ENCODE measurements at regions not wholly inside any gene's neighbourhood (a gene's known extent, or its start where the extent isn't known, plus 50 kb on each side); places are given as distances from the start of the nearest gene placed in this dataset.
"Not testable (repeated sequence)": the region's sequence is repeated elsewhere in the genome, so short reads cannot be mapped to it uniquely, and the experiment has no call there.

DNA sequence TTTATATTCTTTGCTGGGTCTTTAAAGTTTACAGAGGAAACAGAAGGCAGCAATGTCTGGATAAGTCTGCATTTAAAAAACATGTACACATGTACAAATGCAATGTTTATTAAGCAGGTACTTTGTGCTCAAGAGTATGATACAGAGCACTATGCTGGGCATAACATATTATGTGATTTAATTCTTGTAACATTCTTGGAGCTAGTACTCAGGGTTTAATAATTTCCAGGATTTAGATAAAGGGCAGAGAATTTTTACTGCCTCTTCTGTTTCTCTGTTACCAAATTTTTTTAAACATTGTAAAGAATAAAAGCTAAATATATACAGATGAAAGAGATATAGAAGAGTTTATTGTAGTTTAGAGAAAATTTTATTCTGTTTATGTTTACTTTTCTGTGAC is 152.7 kb downstream of the ZNF737 start:
- no peak for TF ChIP-seq POU2F2 (IDR thresholded peaks at IDR 0.05; ENCODE audit: low read depth, low read length)
- DNase-seq (ENCODE audit: insufficient read length, low spot score) (no peak), FAIRE-seq (no peak)

- DNase-seq (ENCODE audit: insufficient read length, low spot score) (no peak), FAIRE-seq (no peak)
- no peak for TF ChIP-seq POLR2A (IDR thresholded peaks at IDR 0.05; ENCODE audit: low read depth, low read length)
- TF ChIP-seq SPI1 (IDR thresholded peaks at IDR 0.05; ENCODE audit: low read depth, low read length), result no peak
- TF ChIP-seq PAX5 (IDR thresholded peaks at IDR 0.05; ENCODE audit: insufficient read depth, low read length, severe bottlenecking), result no peak
Observed at GRCh38 chr19:20397292-20397691, 168.3 kb downstream of the ZNF737 start.

DNA sequence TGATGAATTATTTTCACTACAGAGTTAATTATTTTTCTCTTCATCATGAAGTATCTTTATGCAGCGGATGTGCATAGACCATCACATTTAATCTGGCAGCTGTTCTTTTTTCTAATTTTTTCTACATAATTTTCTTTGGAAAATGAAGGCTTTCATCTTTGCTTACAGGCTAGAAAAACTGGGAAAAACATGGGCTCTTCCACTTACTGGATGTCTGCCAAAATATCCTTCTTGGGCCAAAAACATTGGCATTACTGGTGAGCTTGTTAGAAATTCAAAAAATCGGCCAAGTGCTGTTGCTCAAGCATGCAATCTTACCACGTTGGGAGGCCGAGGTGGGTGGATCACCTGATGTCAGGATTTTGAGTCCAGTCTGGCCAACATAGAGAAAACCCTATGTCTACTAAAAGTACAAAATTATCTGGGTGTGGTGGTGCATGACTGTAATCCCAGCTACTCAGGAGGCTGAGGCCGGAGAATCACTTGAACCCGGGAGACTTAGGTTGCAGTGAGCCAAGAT is 176.8 kb downstream of the ZNF737 start:
- TF ChIP-seq PAX5 (IDR thresholded peaks at IDR 0.05; ENCODE audit: insufficient read depth, low read length, severe bottlenecking), result no peak
- no peak for TF ChIP-seq TAF1 (IDR thresholded peaks at IDR 0.05; ENCODE audit: low read depth, low read length)
- FAIRE-seq (no peak), DNase-seq (ENCODE audit: insufficient read length, low spot score) (no peak)

GRCh38 chr19:20385061-20385460 is 180.5 kb downstream of the ZNF737 start:
- no peak for DNase-seq (ENCODE audit: insufficient read length, low spot score)
- no peak for FAIRE-seq
- TF ChIP-seq TAF1 (IDR thresholded peaks at IDR 0.05; ENCODE audit: low read depth, low read length), result no peak
- no peak for TF ChIP-seq POLR2AphosphoS5 (IDR thresholded peaks at IDR 0.05; ENCODE audit: low read depth, low read length)
- no peak for TF ChIP-seq POU2F2 (IDR thresholded peaks at IDR 0.05; ENCODE audit: low read depth, low read length)
- TF ChIP-seq POLR2A (IDR thresholded peaks at IDR 0.05; ENCODE audit: low read depth, low read length), result no peak
- TF ChIP-seq SPI1 (IDR thresholded peaks at IDR 0.05; ENCODE audit: low read depth, low read length), result no peak
- no peak for TF ChIP-seq PAX5 (IDR thresholded peaks at IDR 0.05; ENCODE audit: insufficient read depth, low read length, severe bottlenecking)

GRCh38 chr19:20371911-20372310 is 193.7 kb downstream of the ZNF737 start:
- no peak for DNase-seq (ENCODE audit: insufficient read length, low spot score)

GRCh38 chr19:20371304-20371703 is 194.3 kb downstream of the ZNF737 start:
- FAIRE-seq; DNase-seq (ENCODE audit: insufficient read length, low spot score): not testable (repeated sequence)

More at GRCh38 chr19:20371911-20372310, 193.7 kb downstream of the ZNF737 start:
- TF ChIP-seq TAF1 (IDR thresholded peaks at IDR 0.05; ENCODE audit: low read depth, low read length) (no peak), SPI1 (IDR thresholded peaks at IDR 0.05; ENCODE audit: low read depth, low read length) (no peak), POLR2A (IDR thresholded peaks at IDR 0.05; ENCODE audit: low read depth, low read length) (no peak), POLR2AphosphoS5 (IDR thresholded peaks at IDR 0.05; ENCODE audit: low read depth, low read length) (no peak), PAX5 (IDR thresholded peaks at IDR 0.05; ENCODE audit: insufficient read depth, low read length, severe bottlenecking) (no peak), POU2F2 (IDR thresholded peaks at IDR 0.05; ENCODE audit: low read depth, low read length) (no peak)
- FAIRE-seq, result no peak

DNA sequence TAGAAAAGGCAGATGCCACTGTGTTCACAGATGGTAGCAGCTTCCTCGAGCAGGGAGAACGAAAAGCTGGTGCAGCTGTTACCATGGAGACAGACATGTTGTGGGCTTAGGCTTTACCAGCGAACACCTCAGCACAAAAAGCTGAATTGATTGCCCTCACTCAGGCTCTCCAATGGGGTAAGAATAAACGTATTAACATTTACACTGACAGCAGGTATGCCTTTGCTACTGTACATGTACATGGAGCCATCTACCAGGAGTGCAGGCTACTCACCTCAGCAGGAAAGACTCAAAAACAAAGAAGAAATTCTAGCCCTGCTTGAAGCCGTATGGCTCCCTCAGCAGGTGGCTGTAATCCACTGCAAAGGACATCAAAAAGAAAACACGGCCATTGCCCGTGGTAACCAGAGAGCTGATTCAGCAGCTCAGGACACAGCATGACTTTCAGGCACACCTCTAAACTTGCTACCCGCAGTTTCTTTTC is 197.7 kb downstream of the ZNF737 start:
- FAIRE-seq (no peak), DNase-seq (ENCODE audit: insufficient read length, low spot score) (no peak)
- TF ChIP-seq POU2F2 (IDR thresholded peaks at IDR 0.05; ENCODE audit: low read depth, low read length) (no peak), POLR2AphosphoS5 (IDR thresholded peaks at IDR 0.05; ENCODE audit: low read depth, low read length) (no peak), PAX5 (IDR thresholded peaks at IDR 0.05; ENCODE audit: insufficient read depth, low read length, severe bottlenecking) (no peak), TAF1 (IDR thresholded peaks at IDR 0.05; ENCODE audit: low read depth, low read length) (no peak), POLR2A (IDR thresholded peaks at IDR 0.05; ENCODE audit: low read depth, low read length) (no peak), SPI1 (IDR thresholded peaks at IDR 0.05; ENCODE audit: low read depth, low read length) (no peak)

GRCh38 chr19:20365146-20365545 is 198.1 kb downstream of the ZNF486 start:
- DNase-seq (ENCODE audit: insufficient read length, low spot score) (no peak), FAIRE-seq (no peak)
- TF ChIP-seq POLR2AphosphoS5 (IDR thresholded peaks at IDR 0.05; ENCODE audit: low read depth, low read length), result no peak
- no peak for TF ChIP-seq POLR2A (IDR thresholded peaks at IDR 0.05; ENCODE audit: low read depth, low read length)
- TF ChIP-seq PAX5 (IDR thresholded peaks at IDR 0.05; ENCODE audit: insufficient read depth, low read length, severe bottlenecking), result no peak
- TF ChIP-seq SPI1 (IDR thresholded peaks at IDR 0.05; ENCODE audit: low read depth, low read length), result no peak
- no peak for TF ChIP-seq TAF1 (IDR thresholded peaks at IDR 0.05; ENCODE audit: low read depth, low read length)
- no peak for TF ChIP-seq POU2F2 (IDR thresholded peaks at IDR 0.05; ENCODE audit: low read depth, low read length)

GRCh38 chr19:20359933-20360720 is 193.1 kb downstream of the ZNF486 start:
- TF ChIP-seq POLR2AphosphoS5 (IDR thresholded peaks at IDR 0.05; ENCODE audit: low read depth, low read length) (no peak), POU2F2 (IDR thresholded peaks at IDR 0.05; ENCODE audit: low read depth, low read length) (no peak), TAF1 (IDR thresholded peaks at IDR 0.05; ENCODE audit: low read depth, low read length) (no peak), PAX5 (IDR thresholded peaks at IDR 0.05; ENCODE audit: insufficient read depth, low read length, severe bottlenecking) (no peak), SPI1 (IDR thresholded peaks at IDR 0.05; ENCODE audit: low read depth, low read length) (no peak), POLR2A (IDR thresholded peaks at IDR 0.05; ENCODE audit: low read depth, low read length) (no peak)
- no peak for DNase-seq (ENCODE audit: insufficient read length, low spot score)
- FAIRE-seq, result no peak

GRCh38 chr19:20358841-20359465 is 191.9 kb downstream of the ZNF486 start:
- FAIRE-seq; DNase-seq (ENCODE audit: insufficient read length, low spot score): not testable (repeated sequence)

Measured in GM12891 (cell line).